K562 (cell line): ENCODE measurements at regions not wholly inside any gene's neighbourhood (a gene's known extent, or its start where the extent isn't known, plus 50 kb on each side); places are given as distances from the start of the nearest gene placed in this dataset.

ENCODE experiments used
- E2F5 ChIP-seq: sonication (generic); formaldehyde crosslinking; IDR thresholded peaks from 2 replicates; pipeline ENCODE4 v1.8.0; 2022; ENCODE audit warnings: mild to moderate bottlenecking, missing genetic modification reagents
- E2F8 ChIP-seq: fragments of 450-650 bp; IDR thresholded peaks from 2 replicates; pipeline ENCODE4 v1.7.1; 2018; ENCODE audit warnings: mild to moderate bottlenecking, low read depth; ENCODE audit not compliant: partially characterized antibody
- EHMT2 ChIP-seq: fragments of 450-650 bp; IDR thresholded peaks from 2 replicates; pipeline ENCODE4 v1.6.1; 2018; ENCODE audit warnings: antibody characterized with exemption
- JUND ChIP-seq, 2 experiments: IDR thresholded peaks; 2 replicates in 1 of 2; 3 replicates in 1 of 2; pipeline ENCODE4 v1.6.1; 2011; ENCODE audit warnings: borderline replicate concordance in 2 of 2, low read depth in 2 of 2, low read length in 2 of 2, improper control_type of control experiment in 1 of 2, missing biosample characterization in 1 of 2, missing genetic modification characterization in 1 of 2, missing genetic modification reagents in 1 of 2
- NFATC3 ChIP-seq: fragments of 450-650 bp; IDR thresholded peaks from 2 replicates; pipeline ENCODE4 v1.6.1; 2017; ENCODE audit warnings: mild to moderate bottlenecking
- PHF20 ChIP-seq: fragments of 450-650 bp; IDR thresholded peaks from 2 replicates; pipeline ENCODE4 v1.6.1; 2018; ENCODE audit not compliant: partially characterized antibody
- SNAPC5 ChIP-seq: fragments of 250-450 bp; sonication (Bioruptor Pico); IDR thresholded peaks from 2 replicates; pipeline ENCODE4 v1.8.0; 2021; ENCODE audit warnings: moderate library complexity, mild to moderate bottlenecking, inconsistent platforms
- TBP ChIP-seq: optimal IDR thresholded peaks from 2 replicates; pipeline ENCODE3; 2011; ENCODE audit warnings: low read depth, low read length, improper control_type of control experiment
- ZNF507 ChIP-seq: conservative IDR thresholded peaks from 2 replicates; pipeline ENCODE4 v1.6.1; 2017; ENCODE audit warnings: missing genetic modification characterization, missing compliant biosample characterization
- TF ChIP-seq, protein P1 (sequence below), 2 experiments: fragments of 450-650 bp in 1 of 2; sonication (generic) in 1 of 2; formaldehyde crosslinking in 1 of 2; IDR thresholded peaks; 2 replicates each; pipeline versions ENCODE4 v1.7.1 to v1.9.0; 2016 to 2022; ENCODE audit warnings: inconsistent platforms in 1 of 2, mild to moderate bottlenecking in 1 of 2, missing genetic modification reagents in 1 of 2

DNA sequence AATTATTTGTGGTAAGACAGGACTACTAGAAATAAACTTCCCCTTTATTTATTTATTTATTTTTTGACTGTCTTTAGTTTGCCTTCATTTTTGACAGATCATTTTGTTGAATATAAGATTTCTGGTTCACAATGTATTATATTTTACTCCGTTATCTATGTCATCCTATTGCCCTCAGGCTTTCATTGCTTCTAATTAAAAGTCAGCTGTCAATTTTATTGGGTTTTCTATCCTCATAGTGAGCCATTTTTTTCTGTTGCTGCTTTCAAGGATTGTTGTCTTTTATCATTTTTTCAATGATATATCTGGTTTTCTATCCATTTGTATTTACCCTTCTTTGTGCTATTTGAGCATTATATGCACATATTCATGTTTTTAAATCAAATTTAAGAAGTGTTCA is 866.2 kb downstream of the LRRIQ3 start:
- TF ChIP-seq PHF20 (no peak), JUND (IDR thresholded peaks at IDR 0.05; ENCODE audit: borderline replicate concordance, low read depth, low read length) (no peak), JUND (tag; IDR thresholded peaks at IDR 0.05; ENCODE audit: borderline replicate concordance, low read depth, low read length) (no peak), E2F8 (no peak), EHMT2 (no peak), E2F5 (CRISPR knock-in tag) (no peak), ZNF507 (tag) (no peak), NFATC3 (no peak), TBP (no peak), SNAPC5 (CRISPR knock-in tag) (no peak)
- TF ChIP-seq, protein P1, sequence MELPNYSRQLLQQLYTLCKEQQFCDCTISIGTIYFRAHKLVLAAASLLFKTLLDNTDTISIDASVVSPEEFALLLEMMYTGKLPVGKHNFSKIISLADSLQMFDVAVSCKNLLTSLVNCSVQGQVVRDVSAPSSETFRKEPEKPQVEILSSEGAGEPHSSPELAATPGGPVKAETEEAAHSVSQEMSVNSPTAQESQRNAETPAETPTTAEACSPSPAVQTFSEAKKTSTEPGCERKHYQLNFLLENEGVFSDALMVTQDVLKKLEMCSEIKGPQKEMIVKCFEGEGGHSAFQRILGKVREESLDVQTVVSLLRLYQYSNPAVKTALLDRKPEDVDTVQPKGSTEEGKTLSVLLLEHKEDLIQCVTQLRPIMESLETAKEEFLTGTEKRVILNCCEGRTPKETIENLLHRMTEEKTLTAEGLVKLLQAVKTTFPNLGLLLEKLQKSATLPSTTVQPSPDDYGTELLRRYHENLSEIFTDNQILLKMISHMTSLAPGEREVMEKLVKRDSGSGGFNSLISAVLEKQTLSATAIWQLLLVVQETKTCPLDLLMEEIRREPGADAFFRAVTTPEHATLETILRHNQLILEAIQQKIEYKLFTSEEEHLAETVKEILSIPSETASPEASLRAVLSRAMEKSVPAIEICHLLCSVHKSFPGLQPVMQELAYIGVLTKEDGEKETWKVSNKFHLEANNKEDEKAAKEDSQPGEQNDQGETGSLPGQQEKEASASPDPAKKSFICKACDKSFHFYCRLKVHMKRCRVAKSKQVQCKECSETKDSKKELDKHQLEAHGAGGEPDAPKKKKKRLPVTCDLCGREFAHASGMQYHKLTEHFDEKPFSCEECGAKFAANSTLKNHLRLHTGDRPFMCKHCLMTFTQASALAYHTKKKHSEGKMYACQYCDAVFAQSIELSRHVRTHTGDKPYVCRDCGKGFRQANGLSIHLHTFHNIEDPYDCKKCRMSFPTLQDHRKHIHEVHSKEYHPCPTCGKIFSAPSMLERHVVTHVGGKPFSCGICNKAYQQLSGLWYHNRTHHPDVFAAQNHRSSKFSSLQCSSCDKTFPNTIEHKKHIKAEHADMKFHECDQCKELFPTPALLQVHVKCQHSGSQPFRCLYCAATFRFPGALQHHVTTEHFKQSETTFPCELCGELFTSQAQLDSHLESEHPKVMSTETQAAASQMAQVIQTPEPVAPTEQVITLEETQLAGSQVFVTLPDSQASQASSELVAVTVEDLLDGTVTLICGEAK (IDR thresholded peaks at IDR 0.05): no peak
- TF ChIP-seq, protein P1 (CRISPR knock-in tag; IDR thresholded peaks at IDR 0.05): no peak
